HepG2 (cell line): ENCODE measurements at regions not wholly inside any gene's neighbourhood (a gene's known extent, or its start where the extent isn't known, plus 50 kb on each side); places are given as distances from the start of the nearest gene placed in this dataset.

Source experiments
- ATAC-seq: fragments of 200-7000 bp; cut with Tn5 transposase; 3 replicates; pipeline ENCODE4 v1.9.1; 2020; ENCODE audit warnings: mild to moderate bottlenecking, moderate library complexity
- BruUV-seq: library from RNA; stranded (reverse); fragments of 400-500 nt; replicated peaks from 2 replicates; lab custom pipeline; 2021; lab: Mats Ljungman, UMichigan
- CTCF ChIA-PET: fragments of 300-600 bp; formaldehyde crosslinking; extraction: SDS; loops from one replicate; lab custom pipeline; 2021; ENCODE audit warnings: low total read pairs, inconsistent platforms, low intra/inter-chr PET ratio; lab: Yijun Ruan, JAX
- POLR2A ChIA-PET: fragments of 350-600 bp; sonication (Branson Sonifier 250); formaldehyde crosslinking; loops from one replicate; lab custom pipeline; 2020; ENCODE audit warnings: antibody characterized with exemption, inconsistent platforms; lab: Yijun Ruan, JAX
- DNase-seq: peaks from one replicate; pipeline ENCODE4 v3.0.0-alpha.2; 2015; ENCODE audit warnings: low spot score
- FAIRE-seq: peaks from 3 replicates; lab custom pipeline; 2011; peaks lifted over from hg19 to GRCh38; lab: Jason Lieb, UNC
- H2AFZ ChIP-seq: one replicate; pipeline ENCODE4 v1.6.1; 2011; ENCODE audit warnings: low read length, inconsistent platforms
- H3K27ac ChIP-seq: fragments of 300-600 bp; 3 replicates; pipeline ENCODE4 v1.8.0; 2011; ENCODE audit warnings: mixed run types, mild to moderate bottlenecking, mixed read lengths, low read length, inconsistent platforms; ENCODE audit not compliant: insufficient read depth; ENCODE audit errors: extremely low read length
- H3K27me3 ChIP-seq, 2 experiments: fragments of 200-600 bp in 1 of 2; 2 replicates in 1 of 2; 3 replicates in 1 of 2; pipeline versions ENCODE4 v1.6.0 to v1.8.0; 2011; ENCODE audit warnings: low read length in 2 of 2, mild to moderate bottlenecking in 2 of 2, moderate library complexity in 2 of 2, inconsistent platforms in 1 of 2; ENCODE audit not compliant: insufficient read depth in 2 of 2, control insufficient read depth in 1 of 2
- H3K36me3 ChIP-seq, 2 experiments: fragments of 200-600 bp in 1 of 2; replicated peaks in 1 of 2; 2 replicates in 1 of 2; 3 replicates in 1 of 2; pipeline versions ENCODE4 v1.5.1 to v1.8.0; 2011; ENCODE audit warnings: low read length in 2 of 2, inconsistent platforms in 1 of 2; ENCODE audit not compliant: insufficient read depth in 2 of 2, control insufficient read depth in 1 of 2
- H3K4me1 ChIP-seq: 2 replicates; pipeline ENCODE4 v1.5.1; 2012; ENCODE audit warnings: low read length, inconsistent platforms; ENCODE audit not compliant: insufficient read depth
- H3K4me2 ChIP-seq: 2 replicates; pipeline ENCODE4 v1.6.0; 2011; ENCODE audit warnings: low read depth, low read length, inconsistent platforms
- H3K4me3 ChIP-seq, 3 experiments: fragments of 200-600 bp in 1 of 3; sonication (generic), shearing (Covaris generic) in 1 of 3; replicated peaks in 1 of 3; 2 replicates each; pipeline ENCODE4 v1.5.1; 2011 to 2016; ENCODE audit warnings: low read length in 3 of 3, inconsistent platforms in 2 of 3, low read depth in 2 of 3, mild to moderate bottlenecking in 2 of 3, control low read depth in 1 of 3, mixed read lengths in 1 of 3; ENCODE audit not compliant: insufficient read depth in 1 of 3
- H3K79me2 ChIP-seq: one replicate; pipeline ENCODE4 v1.6.1; 2011; ENCODE audit warnings: low read length, inconsistent platforms; ENCODE audit not compliant: insufficient read depth
- H3K9ac ChIP-seq: 2 replicates; pipeline ENCODE4 v1.6.0; 2011; ENCODE audit warnings: mild to moderate bottlenecking, low read depth, low read length, inconsistent platforms; ENCODE audit not compliant: insufficient read depth
- H3K9me3 ChIP-seq: 2 replicates; pipeline ENCODE4 v1.5.1; 2012; ENCODE audit warnings: mild to moderate bottlenecking, low read length
- H4K20me1 ChIP-seq: 2 replicates; pipeline ENCODE4 v1.6.0; 2011; ENCODE audit warnings: inconsistent platforms, mild to moderate bottlenecking, low read length, moderate library complexity; ENCODE audit not compliant: insufficient read depth
- GZF1 ChIP-seq: sonication (generic); formaldehyde crosslinking; IDR thresholded peaks from 2 replicates; pipeline ENCODE4 v1.5.1; 2020; ENCODE audit warnings: mild to moderate bottlenecking, missing genetic modification reagents
- HOXA7 ChIP-seq: sonication (generic); formaldehyde crosslinking; IDR thresholded peaks from 2 replicates; pipeline ENCODE4 v1.8.1; 2022; ENCODE audit warnings: mild to moderate bottlenecking, missing genetic modification reagents, moderate library complexity
- KDM6A ChIP-seq: IDR thresholded peaks from 2 replicates; pipeline ENCODE4 v1.6.1; 2016; ENCODE audit warnings: low read depth
- NCOA2 ChIP-seq: sonication (generic); formaldehyde crosslinking; IDR thresholded peaks from 2 replicates; pipeline ENCODE4 v1.8.0; 2022; ENCODE audit warnings: inconsistent platforms
- PHF5A ChIP-seq: IDR thresholded peaks from one replicate; pipeline ENCODE4 v1.6.1; 2018; ENCODE audit warnings: low read depth, missing genetic modification reagents; ENCODE audit not compliant: unreplicated experiment
- SMAD3 ChIP-seq: sonication (generic); formaldehyde crosslinking; IDR thresholded peaks from 2 replicates; pipeline ENCODE4 v1.4.0; 2020; ENCODE audit warnings: missing genetic modification reagents
- TOE1 ChIP-seq: sonication (generic); formaldehyde crosslinking; IDR thresholded peaks from 2 replicates; pipeline ENCODE4 v1.4.0; 2020; ENCODE audit warnings: mild to moderate bottlenecking, missing genetic modification reagents
- ZBTB25 ChIP-seq: IDR thresholded peaks from 2 replicates; pipeline ENCODE4 v1.6.1; 2018; ENCODE audit warnings: missing genetic modification reagents
- ZBTB33 ChIP-seq: sonication (generic); formaldehyde crosslinking; IDR thresholded peaks from 2 replicates; pipeline ENCODE4 v1.4.0; 2020; ENCODE audit warnings: missing genetic modification reagents
- ZBTB4 ChIP-seq: sonication (generic); formaldehyde crosslinking; IDR thresholded peaks from 2 replicates; pipeline ENCODE4 v1.4.0; 2020; ENCODE audit warnings: missing genetic modification reagents, mild to moderate bottlenecking, borderline replicate concordance
- ZNF18 ChIP-seq: sonication (generic); formaldehyde crosslinking; IDR thresholded peaks from 2 replicates; pipeline ENCODE4 v1.8.0; 2022; ENCODE audit warnings: mild to moderate bottlenecking, missing genetic modification reagents; ENCODE audit not compliant: insufficient replicate concordance
- ZNF326 ChIP-seq: sonication (generic); formaldehyde crosslinking; IDR thresholded peaks from 2 replicates; pipeline ENCODE4 v1.4.0; 2020; ENCODE audit warnings: missing genetic modification reagents, borderline replicate concordance
- ZNF7 ChIP-seq: IDR thresholded peaks from 2 replicates; pipeline ENCODE4 v1.6.1; 2016; ENCODE audit warnings: missing biosample characterization, missing genetic modification reagents
- ZNF740 ChIP-seq: sonication (generic); formaldehyde crosslinking; IDR thresholded peaks from 2 replicates; pipeline ENCODE4 v1.4.0; 2020; ENCODE audit warnings: missing genetic modification reagents
- WGBS: methylation state at CpG from one replicate; pipeline ENCODE4 v1.1.6; 2017; ENCODE audit warnings: low lambda C conversion rate; 5-methylcytosine and 5-hydroxymethylcytosine counted together
- in situ Hi-C: cut with HindIII; loops from 2 replicates; pipeline ENCODE4 v1.10.0; 2017; ENCODE audit warnings: low pct_unique_long_range_greater_than_20kb; ENCODE audit not compliant: extremely low pct_ligation_motif_present
- intact Hi-C: fragments of 100-400 bp; cut with micrococcal nuclease; formaldehyde crosslinking; loops from one replicate; pipeline ENCODE4 v1.10.0; 2022; ENCODE audit not compliant: unreplicated experiment

- Histone ChIP-seq H4K20me1 (no peaks in the 10 kb centered on the region), H3K9ac (no peak overlapping the region), H3K36me3 (no peaks in the 10 kb centered on the region), H3K4me3 (no peak overlapping the region), H3K4me1 (no peaks in the 10 kb centered on the region), H2AFZ (no peak overlapping the region), H3K27ac (no peak overlapping the region), H3K4me2 (no peak overlapping the region), H3K79me2 (no peaks in the 10 kb centered on the region), H3K27me3 (peaks cover 4 to 16% of the 10 kb centered on the region in 2 experiments; a peak in 4 of 5 replicates), H3K9me3 (no peaks in the 10 kb centered on the region)
- 4% methylated on average over 8 of the region's 8 CpGs for WGBS
- no peak for DNase-seq
- intact Hi-C loops, result no loop called here
- no TSS peak for BruUV-seq
- in situ Hi-C loops, result no loop called here
- no peak for FAIRE-seq
- ATAC-seq, result no peak
- TF ChIP-seq SMAD3 (no peak), ZNF740 (CRISPR knock-in tag) (no peak), ZNF7 (CRISPR knock-in tag) (no peak), KDM6A (CRISPR knock-in tag) (no peak), HOXA7 (CRISPR knock-in tag) (no peak), TOE1 (CRISPR knock-in tag) (no peak), ZBTB4 (CRISPR knock-in tag) (no peak), ZNF18 (no peak), PHF5A (CRISPR knock-in tag) (no peak), ZBTB25 (CRISPR knock-in tag) (no peak), NCOA2 (CRISPR knock-in tag) (no peak), ZNF326 (CRISPR knock-in tag) (no peak), GZF1 (CRISPR knock-in tag) (no peak), ZBTB33 (CRISPR knock-in tag) (no peak)
- ChIA-PET POLR2A (no interaction called here), CTCF (no interaction called here)
Measured at GRCh38 chr7:72503644-72504043, 91.5 kb upstream of the CALN1 start.
